ENCODE measurements at regions not wholly inside any gene's neighbourhood (a gene's known extent, or its start where the extent isn't known, plus 50 kb on each side); places are given as distances from the start of the nearest gene placed in this dataset.

DNA sequence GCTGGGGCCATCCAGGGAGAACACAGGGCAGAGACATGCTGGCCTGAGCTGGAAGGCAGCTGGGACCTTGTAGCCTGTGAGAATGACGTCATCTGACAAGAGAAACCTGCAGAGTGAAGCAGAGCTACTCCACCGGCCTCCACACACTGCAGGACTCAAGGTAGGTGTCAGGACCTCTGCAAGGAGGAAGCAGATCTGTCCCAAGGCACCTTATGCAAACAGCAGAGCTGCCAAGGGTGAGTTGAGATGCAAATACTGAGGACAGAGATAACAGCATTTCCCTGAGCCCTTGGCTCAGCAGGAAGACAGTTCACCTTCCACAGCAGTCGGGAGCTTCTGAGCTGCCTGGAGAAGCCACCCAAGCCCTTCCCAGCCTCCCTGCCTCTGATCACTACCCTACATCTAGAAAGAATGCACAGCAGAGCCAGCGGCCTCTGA is 51.9 kb upstream of the IGSF9B start:
- TF ChIP-seq, protein P1, sequence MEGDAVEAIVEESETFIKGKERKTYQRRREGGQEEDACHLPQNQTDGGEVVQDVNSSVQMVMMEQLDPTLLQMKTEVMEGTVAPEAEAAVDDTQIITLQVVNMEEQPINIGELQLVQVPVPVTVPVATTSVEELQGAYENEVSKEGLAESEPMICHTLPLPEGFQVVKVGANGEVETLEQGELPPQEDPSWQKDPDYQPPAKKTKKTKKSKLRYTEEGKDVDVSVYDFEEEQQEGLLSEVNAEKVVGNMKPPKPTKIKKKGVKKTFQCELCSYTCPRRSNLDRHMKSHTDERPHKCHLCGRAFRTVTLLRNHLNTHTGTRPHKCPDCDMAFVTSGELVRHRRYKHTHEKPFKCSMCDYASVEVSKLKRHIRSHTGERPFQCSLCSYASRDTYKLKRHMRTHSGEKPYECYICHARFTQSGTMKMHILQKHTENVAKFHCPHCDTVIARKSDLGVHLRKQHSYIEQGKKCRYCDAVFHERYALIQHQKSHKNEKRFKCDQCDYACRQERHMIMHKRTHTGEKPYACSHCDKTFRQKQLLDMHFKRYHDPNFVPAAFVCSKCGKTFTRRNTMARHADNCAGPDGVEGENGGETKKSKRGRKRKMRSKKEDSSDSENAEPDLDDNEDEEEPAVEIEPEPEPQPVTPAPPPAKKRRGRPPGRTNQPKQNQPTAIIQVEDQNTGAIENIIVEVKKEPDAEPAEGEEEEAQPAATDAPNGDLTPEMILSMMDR (IDR thresholded peaks at IDR 0.05; ENCODE audit: extremely low read depth in 1 of 2, insufficient read depth in 1 of 2, low read depth in 1 of 2, low read length in 2 of 2), result no peak
- TF ChIP-seq EZH2 (IDR thresholded peaks at IDR 0.05; ENCODE audit: borderline replicate concordance, low read depth, low read length, severe bottlenecking) (no peak), POLR2A (IDR thresholded peaks at IDR 0.05; ENCODE audit: low read depth, low read length) (no peak), FOS (IDR thresholded peaks at IDR 0.05; ENCODE audit: borderline replicate concordance, insufficient read depth, low read length) (no peak), JUN (IDR thresholded peaks at IDR 0.05; ENCODE audit: borderline replicate concordance, insufficient read depth, insufficient read length, low read depth) (no peak), POLR2AphosphoS5 (IDR thresholded peaks at IDR 0.05; ENCODE audit: insufficient read depth, low read depth, low read length) (no peak)
